Natural killer cell (primary cell): ENCODE measurements at regions not wholly inside any gene's neighbourhood (a gene's known extent, or its start where the extent isn't known, plus 50 kb on each side); places are given as distances from the start of the nearest gene placed in this dataset.
"Not testable (repeated sequence)": the region's sequence is repeated elsewhere in the genome, so short reads cannot be mapped to it uniquely, and the experiment has no call there.

Experiments
- ATAC-seq, 3 donors: fragments of 150-1000 bp in 2 of 3; fragments of 200-7000 bp in 1 of 3; cut with Tn5 transposase; 1 replicate in 1 of 3; 2 replicates in 2 of 3; pipeline ENCODE4 v1.10.0; 2021; ENCODE audit warnings: mild to moderate bottlenecking in 2 of 3, moderate library complexity in 2 of 3
- DNase-seq, 2 donors: peaks; one replicate each; pipeline versions ENCODE4 v3.0.0 to v3.0.0-alpha.2; 2013 to 2021; ENCODE audit warnings: mixed read lengths in 1 of 2
- H3K27ac ChIP-seq: one replicate; pipeline ENCODE4 v1.5.1; 2013; ENCODE audit warnings: mild to moderate bottlenecking, low read length
- H3K27me3 ChIP-seq: one replicate; pipeline ENCODE4 v1.6.1; 2013; ENCODE audit warnings: low read length; ENCODE audit not compliant: control insufficient read depth, insufficient read depth
- H3K36me3 ChIP-seq: one replicate; pipeline ENCODE4 v1.6.1; 2013; ENCODE audit warnings: low read length; ENCODE audit not compliant: control insufficient read depth, insufficient read depth
- H3K4me1 ChIP-seq: one replicate; pipeline ENCODE4 v1.6.1; 2013; ENCODE audit warnings: low read length; ENCODE audit not compliant: control insufficient read depth, insufficient read depth
- H3K4me3 ChIP-seq: one replicate; pipeline ENCODE4 v1.5.1; 2013; ENCODE audit warnings: low read length
- H3K9me3 ChIP-seq: one replicate; pipeline ENCODE4 v1.6.1; 2013; ENCODE audit warnings: low read length; ENCODE audit not compliant: control insufficient read depth, insufficient read depth
- H3K27ac Mint-ChIP-seq, 2 donors: one replicate each; pipeline ENCODE4 v1.8.0; 2022; ENCODE audit warnings: mild to moderate bottlenecking in 2 of 2, mixed read lengths in 2 of 2, moderate library complexity in 1 of 2
- H3K27me3 Mint-ChIP-seq, 2 donors: one replicate each; pipeline ENCODE4 v1.8.0; 2022; ENCODE audit warnings: low read depth in 2 of 2, mixed read lengths in 2 of 2
- H3K36me3 Mint-ChIP-seq: one replicate; pipeline ENCODE4 v1.8.0; 2022; ENCODE audit warnings: mixed read lengths
- H3K4me1 Mint-ChIP-seq, 2 donors: one replicate each; pipeline ENCODE4 v1.8.0; 2022; ENCODE audit warnings: mixed read lengths in 2 of 2
- H3K4me3 Mint-ChIP-seq: one replicate; pipeline ENCODE4 v1.8.0; 2022; ENCODE audit warnings: mild to moderate bottlenecking, moderate library complexity, mixed read lengths
- H3K9me3 Mint-ChIP-seq, 2 donors: one replicate each; pipeline ENCODE4 v1.8.0; 2022; ENCODE audit warnings: mixed read lengths in 2 of 2
- WGBS: methylation state at CpG from one replicate; pipeline ENCODE4 v1.1.7; 2013; ENCODE audit warnings: missing lambda C conversion rate; ENCODE audit not compliant: insufficient coverage; 5-methylcytosine and 5-hydroxymethylcytosine counted together
- intact Hi-C: fragments of 100-400 bp; cut with micrococcal nuclease; formaldehyde crosslinking; loops from one replicate; pipeline ENCODE4 v1.14.2; 2022
- TF ChIP-seq, protein P1 (sequence below): fragments of 200-600 bp; IDR thresholded peaks from one replicate; pipeline ENCODE4 v1.8.0; 2022; ENCODE audit warnings: antibody characterized with exemption

DNA sequence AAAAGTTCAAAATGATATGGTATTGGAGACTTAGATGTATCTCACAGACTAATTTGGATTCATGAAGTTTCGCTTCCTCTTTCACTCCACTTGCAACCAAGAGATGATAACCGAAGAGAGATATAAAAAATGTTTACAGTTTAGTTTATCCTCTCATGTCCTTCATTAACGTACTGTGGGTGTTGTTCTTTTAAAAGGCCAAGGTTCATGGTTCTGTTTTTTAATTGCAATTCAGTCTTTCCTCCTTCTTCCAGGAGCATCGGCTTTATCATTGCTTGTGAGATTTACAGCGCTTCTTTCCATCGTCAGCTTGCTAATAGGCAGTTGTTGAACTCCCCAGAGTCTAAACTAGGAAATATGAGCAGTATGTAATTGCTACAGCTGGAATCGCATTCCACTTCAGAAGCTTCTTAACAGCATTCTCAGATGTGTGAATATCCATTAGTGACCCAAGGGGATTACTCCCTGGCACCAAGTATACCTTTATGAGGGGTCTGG is 75.9 kb upstream of the HGF start:
- Histone ChIP-seq H3K4me1 (no peaks in the 10 kb centered on the region), H3K27me3 (no peaks in the 10 kb centered on the region), H3K27ac (no peak overlapping the region), H3K36me3 (no peaks in the 10 kb centered on the region), H3K4me3 (no peak overlapping the region), H3K9me3 (peaks cover 3% of the 10 kb centered on the region)
- Mint-ChIP-seq H3K27ac (no peak overlapping the region), H3K27me3 (no peaks in the 10 kb centered on the region), H3K36me3 (peaks cover 9% of the 10 kb centered on the region), H3K9me3 (peaks cover 10 to 14% of the 10 kb centered on the region in 2 donors), H3K4me3 (no peak overlapping the region), H3K4me1 (no peaks in the 10 kb centered on the region)
- TF ChIP-seq, protein P1, sequence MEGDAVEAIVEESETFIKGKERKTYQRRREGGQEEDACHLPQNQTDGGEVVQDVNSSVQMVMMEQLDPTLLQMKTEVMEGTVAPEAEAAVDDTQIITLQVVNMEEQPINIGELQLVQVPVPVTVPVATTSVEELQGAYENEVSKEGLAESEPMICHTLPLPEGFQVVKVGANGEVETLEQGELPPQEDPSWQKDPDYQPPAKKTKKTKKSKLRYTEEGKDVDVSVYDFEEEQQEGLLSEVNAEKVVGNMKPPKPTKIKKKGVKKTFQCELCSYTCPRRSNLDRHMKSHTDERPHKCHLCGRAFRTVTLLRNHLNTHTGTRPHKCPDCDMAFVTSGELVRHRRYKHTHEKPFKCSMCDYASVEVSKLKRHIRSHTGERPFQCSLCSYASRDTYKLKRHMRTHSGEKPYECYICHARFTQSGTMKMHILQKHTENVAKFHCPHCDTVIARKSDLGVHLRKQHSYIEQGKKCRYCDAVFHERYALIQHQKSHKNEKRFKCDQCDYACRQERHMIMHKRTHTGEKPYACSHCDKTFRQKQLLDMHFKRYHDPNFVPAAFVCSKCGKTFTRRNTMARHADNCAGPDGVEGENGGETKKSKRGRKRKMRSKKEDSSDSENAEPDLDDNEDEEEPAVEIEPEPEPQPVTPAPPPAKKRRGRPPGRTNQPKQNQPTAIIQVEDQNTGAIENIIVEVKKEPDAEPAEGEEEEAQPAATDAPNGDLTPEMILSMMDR: no peak
- no peak for DNase-seq
- WGBS: 48% methylated on average over 5 of the region's 7 CpGs
- no peak for ATAC-seq
- intact Hi-C loops: no loop called here

DNA sequence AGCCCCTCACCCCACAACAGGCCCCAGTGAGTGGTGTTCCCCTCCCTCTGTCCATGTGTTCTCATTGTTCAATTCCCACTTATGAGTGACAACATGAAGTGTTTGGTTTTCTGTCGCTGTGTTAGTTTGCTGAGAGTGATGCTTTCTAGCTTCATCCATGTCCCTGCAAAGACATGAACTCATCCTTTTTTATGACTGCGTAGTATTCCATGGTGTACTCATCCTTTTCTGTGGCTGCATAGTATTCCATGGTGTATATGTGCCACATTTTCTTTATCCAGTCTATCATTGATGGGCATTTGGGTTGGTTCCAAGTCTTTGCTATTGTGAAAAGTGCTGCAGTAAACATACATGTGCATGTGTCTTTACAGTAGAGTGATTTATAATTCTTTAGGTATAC is 73.8 kb upstream of the HGF start:
- H3K4me3 Mint-ChIP-seq, H3K4me1 Mint-ChIP-seq, ATAC-seq, H3K27ac ChIP-seq, H3K4me1 ChIP-seq, H3K27ac Mint-ChIP-seq, H3K36me3 ChIP-seq, H3K36me3 Mint-ChIP-seq, H3K4me3 ChIP-seq, intact Hi-C loops, H3K27me3 Mint-ChIP-seq, H3K9me3 ChIP-seq, DNase-seq, H3K27me3 ChIP-seq: not testable (repeated sequence)
- 85% methylated on average over 1 of the region's 2 CpGs for WGBS
- H3K9me3 Mint-ChIP-seq: peaks cover 9 to 10% of the 10 kb centered on the region in 2 donors

DNA sequence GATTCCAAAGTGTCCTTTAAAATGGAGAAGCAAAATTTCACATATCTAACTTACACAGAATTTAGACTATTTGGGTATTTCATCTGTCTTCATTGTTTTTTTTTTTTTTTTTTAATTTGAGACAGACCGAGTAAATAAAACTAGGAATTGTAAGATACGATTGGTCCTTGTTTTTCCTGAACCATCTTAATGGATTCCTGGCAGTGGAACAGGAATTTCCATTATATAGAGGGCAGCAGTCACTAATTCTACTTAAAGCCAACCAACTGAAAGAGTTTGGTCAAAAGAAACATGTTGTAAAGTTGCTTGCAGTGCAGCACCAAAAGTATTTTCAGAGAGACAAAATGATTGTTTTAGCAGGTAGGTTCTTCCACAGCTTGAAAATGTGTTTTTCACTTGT is 72.5 kb upstream of the HGF start:
- H3K36me3 ChIP-seq: no peaks in the 10 kb centered on the region
- H3K4me3 ChIP-seq: no peak overlapping the region
- peaks cover 3 to 6% of the 10 kb centered on the region in 2 donors for H3K9me3 Mint-ChIP-seq
- no peak overlapping the region for H3K27ac ChIP-seq
- H3K4me3 Mint-ChIP-seq: no peak overlapping the region
- no peaks in the 10 kb centered on the region for H3K27me3 Mint-ChIP-seq
- H3K27ac Mint-ChIP-seq: no peak overlapping the region
- TF ChIP-seq, protein P1: no peak
- H3K4me1 ChIP-seq: no peaks in the 10 kb centered on the region
- WGBS: no CpG with 5 or more reads among the region's 2 CpGs
- no peaks in the 10 kb centered on the region for H3K27me3 ChIP-seq
- no peaks in the 10 kb centered on the region for H3K4me1 Mint-ChIP-seq
- peaks cover 3% of the 10 kb centered on the region for H3K9me3 ChIP-seq
- DNase-seq (no peak), ATAC-seq (no peak)
- intact Hi-C loops: no loop called here
- no peaks in the 10 kb centered on the region for H3K36me3 Mint-ChIP-seq

DNA sequence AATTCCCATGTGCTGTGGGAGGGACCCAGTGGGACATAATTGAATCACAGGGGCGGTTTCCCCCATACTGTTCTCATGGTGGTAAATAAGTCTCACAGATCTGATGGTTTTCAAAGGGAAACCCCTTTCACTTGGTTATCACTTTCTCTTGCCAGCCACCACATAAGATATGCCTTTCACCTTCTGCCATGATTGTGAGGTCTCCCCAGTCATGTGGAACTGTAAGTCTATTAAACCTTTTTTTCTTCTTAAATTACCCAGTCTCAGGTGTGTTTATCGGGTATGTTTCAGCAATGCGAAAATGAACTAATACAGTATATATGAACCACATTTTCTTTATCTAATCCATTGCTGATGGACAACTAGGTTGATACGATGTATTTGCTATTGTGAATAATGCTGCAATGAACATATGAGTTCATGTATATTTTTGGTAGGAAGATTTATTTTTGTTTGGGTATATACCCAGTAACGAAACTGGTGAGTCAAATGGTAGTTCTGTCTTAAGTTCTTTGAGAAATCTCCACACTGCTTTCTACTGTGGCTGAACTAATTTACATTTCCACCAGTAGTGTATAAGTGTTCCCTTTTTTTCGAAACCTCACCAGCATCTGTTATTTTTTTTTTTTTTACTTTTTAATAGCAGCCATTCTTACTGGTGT is 70.0 kb upstream of the HGF start:
- no peaks in the 10 kb centered on the region for H3K27me3 ChIP-seq
- intact Hi-C loops: no loop called here
- H3K4me1 Mint-ChIP-seq: no peaks in the 10 kb centered on the region
- H3K27ac ChIP-seq: no peak overlapping the region
- DNase-seq (no peak), ATAC-seq (no peak)
- no peaks in the 10 kb centered on the region for H3K9me3 ChIP-seq
- H3K9me3 Mint-ChIP-seq: peaks cover 7 to 8% of the 10 kb centered on the region in 2 donors
- no peaks in the 10 kb centered on the region for H3K4me1 ChIP-seq
- TF ChIP-seq, protein P1: no peak
- H3K36me3 Mint-ChIP-seq: no peaks in the 10 kb centered on the region
- no peak overlapping the region for H3K4me3 ChIP-seq
- 88% methylated on average over 5 of the region's 6 CpGs for WGBS
- H3K36me3 ChIP-seq: no peaks in the 10 kb centered on the region
- no peak overlapping the region for H3K4me3 Mint-ChIP-seq
- no peaks in the 10 kb centered on the region for H3K27me3 Mint-ChIP-seq
- H3K27ac Mint-ChIP-seq: no peak overlapping the region
